ENCODE measurements at regions not wholly inside any gene's neighbourhood (a gene's known extent, or its start where the extent isn't known, plus 50 kb on each side); places are given as distances from the start of the nearest gene placed in this dataset.

DNA sequence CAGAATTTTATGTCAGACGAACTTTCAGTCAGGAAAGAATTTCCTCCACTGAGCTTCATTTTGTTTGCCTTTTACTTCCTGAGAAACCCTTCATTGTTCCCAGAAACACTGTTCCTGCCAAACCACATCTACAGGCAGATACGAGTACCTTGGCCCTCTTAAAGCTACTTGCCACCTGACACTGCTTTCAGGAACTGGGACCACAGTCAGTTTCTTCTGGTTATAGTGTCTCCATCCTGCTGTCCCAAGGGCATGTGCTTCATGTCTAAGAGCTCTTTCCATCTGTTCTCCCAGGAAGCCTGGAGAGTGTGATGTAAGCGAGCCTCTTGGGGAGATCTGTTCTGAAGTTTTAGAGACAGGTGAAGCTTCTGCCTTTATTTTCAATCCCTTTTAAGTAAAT lies 161.7 kb upstream of the PLEKHA5 start:
- H3K4me1 ChIP-seq (ENCODE audit: insufficient read depth, low read length, poor library complexity, severe bottlenecking): no peaks in the 10 kb centered on the region
- no peaks in the 10 kb centered on the region for H3K27me3 ChIP-seq (ENCODE audit: insufficient read depth, low read length, poor library complexity, severe bottlenecking)
- no peaks in the 10 kb centered on the region for H3K9me3 ChIP-seq (ENCODE audit: insufficient read depth, low read depth, low read length)

DNA sequence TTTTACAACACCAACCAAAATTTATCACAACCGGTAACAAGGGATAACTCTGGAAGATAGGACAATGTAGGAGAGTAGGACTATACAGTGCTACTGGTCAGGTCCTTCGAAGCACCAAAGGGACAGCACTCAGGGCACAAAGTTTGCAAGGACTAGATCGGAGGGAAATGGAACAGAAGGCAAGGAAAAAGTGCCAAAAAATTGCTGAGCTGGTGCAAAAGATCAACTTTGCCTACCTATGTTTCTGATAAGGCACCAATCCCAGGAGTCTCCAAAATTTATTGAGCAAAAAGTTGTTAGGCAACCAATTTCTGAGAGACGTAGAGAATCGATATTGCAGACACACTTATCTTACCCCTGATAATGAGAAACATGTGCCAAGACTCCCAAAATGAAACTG lies 160.0 kb upstream of the PLEKHA5 start:
- no peaks in the 10 kb centered on the region for H3K9me2 ChIP-seq (replicated peaks; ENCODE audit: low read depth, low read length)
- H3K4me1 ChIP-seq (ENCODE audit: insufficient read depth, low read length, poor library complexity, severe bottlenecking): no peaks in the 10 kb centered on the region
- no peaks in the 10 kb centered on the region for H3K36me3 ChIP-seq (ENCODE audit: insufficient read depth, low read length)
- H3K79me2 ChIP-seq (ENCODE audit: insufficient read depth, low read length): no peaks in the 10 kb centered on the region
- no peak overlapping the region for H2AFZ ChIP-seq (ENCODE audit: low read length)
- no peak overlapping the region for H3K4me3 ChIP-seq (ENCODE audit: low read length, poor library complexity, severe bottlenecking)
- no peak overlapping the region for H3K4me2 ChIP-seq (ENCODE audit: low read depth, low read length, poor library complexity, severe bottlenecking)
- no peak for TF ChIP-seq CTCF (conservative IDR thresholded peaks at IDR 0.05; ENCODE audit: low read length)
- no peak for TF ChIP-seq EZH2phosphoT487 (IDR thresholded peaks at IDR 0.05; ENCODE audit: borderline replicate concordance)
- H3K9ac ChIP-seq (ENCODE audit: low read depth, low read length, poor library complexity, severe bottlenecking): no peak overlapping the region
- H3F3A ChIP-seq (ENCODE audit: low read depth): no peaks in the 10 kb centered on the region
- H4K20me1 ChIP-seq (ENCODE audit: insufficient read depth, low read length, poor library complexity, severe bottlenecking): no peaks in the 10 kb centered on the region
- no peaks in the 10 kb centered on the region for H3K9me3 ChIP-seq (ENCODE audit: insufficient read depth, low read depth, low read length)
- H3K27me3 ChIP-seq (ENCODE audit: insufficient read depth, low read length, poor library complexity, severe bottlenecking): no peaks in the 10 kb centered on the region

More for the DNA sequence above, 161.7 kb upstream of the PLEKHA5 start:
- Histone ChIP-seq H3K4me2 (ENCODE audit: low read depth, low read length, poor library complexity, severe bottlenecking) (no peak overlapping the region), H3F3A (ENCODE audit: low read depth) (no peaks in the 10 kb centered on the region), H3K4me3 (ENCODE audit: low read length, poor library complexity, severe bottlenecking) (no peak overlapping the region), H3K9ac (ENCODE audit: low read depth, low read length, poor library complexity, severe bottlenecking) (no peak overlapping the region), H4K20me1 (ENCODE audit: insufficient read depth, low read length, poor library complexity, severe bottlenecking) (no peaks in the 10 kb centered on the region), H3K9me2 (replicated peaks; ENCODE audit: low read depth, low read length) (no peaks in the 10 kb centered on the region), H3K36me3 (ENCODE audit: insufficient read depth, low read length) (no peaks in the 10 kb centered on the region), H2AFZ (ENCODE audit: low read length) (no peak overlapping the region), H3K79me2 (ENCODE audit: insufficient read depth, low read length) (no peaks in the 10 kb centered on the region)
- no peak for TF ChIP-seq CTCF (conservative IDR thresholded peaks at IDR 0.05; ENCODE audit: low read length)
- TF ChIP-seq EZH2phosphoT487 (IDR thresholded peaks at IDR 0.05; ENCODE audit: borderline replicate concordance): no peak

GRCh38 chr12:18970603-18971002 lies 158.9 kb upstream of the PLEKHA5 start:
- H3K4me1 ChIP-seq (ENCODE audit: insufficient read depth, low read length, poor library complexity, severe bottlenecking): no peaks in the 10 kb centered on the region
- no peaks in the 10 kb centered on the region for H3K9me2 ChIP-seq (replicated peaks; ENCODE audit: low read depth, low read length)
- H3K79me2 ChIP-seq (ENCODE audit: insufficient read depth, low read length): no peaks in the 10 kb centered on the region
- no peak overlapping the region for H3K4me2 ChIP-seq (ENCODE audit: low read depth, low read length, poor library complexity, severe bottlenecking)
- H3K27me3 ChIP-seq (ENCODE audit: insufficient read depth, low read length, poor library complexity, severe bottlenecking): no peaks in the 10 kb centered on the region
- no peak overlapping the region for H3K4me3 ChIP-seq (ENCODE audit: low read length, poor library complexity, severe bottlenecking)
- no peak overlapping the region for H2AFZ ChIP-seq (ENCODE audit: low read length)
- no peaks in the 10 kb centered on the region for H3K9me3 ChIP-seq (ENCODE audit: insufficient read depth, low read depth, low read length)
- H3K36me3 ChIP-seq (ENCODE audit: insufficient read depth, low read length): no peaks in the 10 kb centered on the region
- H3F3A ChIP-seq (ENCODE audit: low read depth): no peaks in the 10 kb centered on the region
- TF ChIP-seq EZH2phosphoT487 (IDR thresholded peaks at IDR 0.05; ENCODE audit: borderline replicate concordance) (no peak), CTCF (conservative IDR thresholded peaks at IDR 0.05; ENCODE audit: low read length) (no peak)
- no peaks in the 10 kb centered on the region for H4K20me1 ChIP-seq (ENCODE audit: insufficient read depth, low read length, poor library complexity, severe bottlenecking)
- H3K9ac ChIP-seq (ENCODE audit: low read depth, low read length, poor library complexity, severe bottlenecking): no peak overlapping the region

All from Loucy (cell line).